ENCODE measurements at regions not wholly inside any gene's neighbourhood (a gene's known extent, or its start where the extent isn't known, plus 50 kb on each side); places are given as distances from the start of the nearest gene placed in this dataset.

GRCh38 chr15:35218215-35218614 lies 133.1 kb upstream of the NANOGP8 start:
- intact Hi-C loops (cut with micrococcal nuclease), result no loop called here
- Histone ChIP-seq H2AK9ac (replicated peaks; ENCODE audit: low read depth, low read length, poor library complexity) (no peak overlapping the region), H2BK5ac (ENCODE audit: low read depth, low read length, poor library complexity, severe bottlenecking) (no peak overlapping the region), H3K4me2 (ENCODE audit: low read depth, low read length) (no peak overlapping the region), H4K8ac (ENCODE audit: low read depth in 2 of 2, low read length in 2 of 2) (no peak overlapping the region), H4K20me1 (ENCODE audit: insufficient read depth, low read length) (no peaks in the 10 kb centered on the region), H2BK15ac (ENCODE audit: low read depth, low read length) (no peak overlapping the region), H4K5ac (ENCODE audit: low read depth, low read length) (no peak overlapping the region), H4K91ac (ENCODE audit: insufficient read depth, low read depth, low read length) (no peak overlapping the region), H3K14ac (replicated peaks; ENCODE audit: low read depth, low read length) (no peak overlapping the region), H2BK20ac (ENCODE audit: low read depth, low read length) (no peak overlapping the region), H3K9me3 (ENCODE audit: control insufficient read depth, insufficient read depth, low read length) (no peaks in the 10 kb centered on the region), H3K9me1 (ENCODE audit: insufficient read depth, low read length) (no peaks in the 10 kb centered on the region), H3K27ac (ENCODE audit: insufficient read depth, low read length) (no peak overlapping the region), H2AK5ac (ENCODE audit: low read depth, low read length) (no peak overlapping the region), H3K9ac (ENCODE audit: low read depth, low read length) (no peak overlapping the region), H3K4me1 (ENCODE audit: control insufficient read depth, insufficient read depth, low read length) (no peaks in the 10 kb centered on the region), H3K36me3 (ENCODE audit: control insufficient read depth, insufficient read depth, low read length) (no peaks in the 10 kb centered on the region), H3K27me3 (ENCODE audit: control insufficient read depth, insufficient read depth, low read length) (no peaks in the 10 kb centered on the region), H3K23ac (ENCODE audit: low read depth, low read length) (no peak overlapping the region), H3K4me3 (ENCODE audit: insufficient read depth, low read depth, low read length) (no peak overlapping the region), H2BK120ac (ENCODE audit: low read depth, low read length) (no peak overlapping the region), H3K79me1 (ENCODE audit: low read depth in 1 of 2, low read length in 2 of 2) (no peaks in the 10 kb centered on the region), H3K56ac (ENCODE audit: extremely low read depth, insufficient read depth, low read length) (no peak overlapping the region), H2AFZ (replicated peaks; ENCODE audit: low read length, poor library complexity) (no peak overlapping the region), H3K4ac (ENCODE audit: low read depth, low read length) (no peak overlapping the region), H3K18ac (ENCODE audit: low read depth, low read length) (no peak overlapping the region)
- no peak for ATAC-seq (ENCODE audit: low read depth)
- ChIA-PET CTCF (interaction anchor here (0.6 to 1.2 kb wide), 2 partner anchors 12 to 82 kb away, joined by 3 to 5 read pairs; no protein-coding TSS in a partner anchor), POLR2A (ENCODE audit: unreplicated experiment) (interaction anchor here (0.6 kb wide), 1 partner anchor 49 kb away, joined by 3 read pairs; no protein-coding TSS in a partner anchor)
- TF ChIP-seq MXI1 (IDR thresholded peaks at IDR 0.05; ENCODE audit: borderline replicate concordance, low read depth, low read length), result no peak
- TF ChIP-seq USF2 (IDR thresholded peaks at IDR 0.05; ENCODE audit: low read depth, low read length), result no peak
- no peak for TF ChIP-seq CTCF (conservative IDR thresholded peaks at IDR 0.05; ENCODE audit: low read depth, low read length)
- TF ChIP-seq MAFK (IDR thresholded peaks at IDR 0.05; ENCODE audit: low read depth, low read length), result no peak
- TF ChIP-seq FOS (IDR thresholded peaks at IDR 0.05; ENCODE audit: low read depth, low read length), result no peak
- no peak for TF ChIP-seq NFE2L2 (IDR thresholded peaks at IDR 0.05; ENCODE audit: low read depth, low read length)
- TF ChIP-seq POLR2A (IDR thresholded peaks at IDR 0.05; ENCODE audit: low read depth, low read length), result no peak
- TF ChIP-seq MAZ (IDR thresholded peaks at IDR 0.05; ENCODE audit: borderline replicate concordance, low read depth, low read length), result no peak
- WGBS, 2 experiments (ENCODE audit: extremely low coverage in 2 of 2, insufficient read length in 1 of 2), result no CpG with 5 or more reads among the region's 1 CpG
- in situ Hi-C loops (cut with MboI; ENCODE audit: low sequenced_read_pairs), result no loop called here
- DNase-seq, result no peak
- no TSS peak for BruUV-seq (replicated peaks)
- dilution Hi-C loops (cut with HindIII; ENCODE audit: low sequenced_read_pairs, unreplicated experiment), result no loop called here
